WTC11 (cell line): ENCODE measurements at regions not wholly inside any gene's neighbourhood (a gene's known extent, or its start where the extent isn't known, plus 50 kb on each side); places are given as distances from the start of the nearest gene placed in this dataset.

Experiments used
- ATAC-seq: fragments of 200-7000 bp; cut with Tn5 transposase; 2 replicates; pipeline ENCODE4 v1.10.0; 2021; ENCODE audit warnings: mild to moderate bottlenecking, moderate library complexity
- CTCF ChIA-PET: fragments of 300-600 bp; sonication (Branson Sonifier 250); formaldehyde crosslinking; loops from one replicate; lab custom pipeline; 2021; ENCODE audit warnings: antibody characterized with exemption; lab: Charles Lee
- POLR2A ChIA-PET: fragments of 350-600 bp; sonication (Branson Sonifier 250); formaldehyde crosslinking; loops from one replicate; lab custom pipeline; 2021; ENCODE audit warnings: antibody characterized with exemption; lab: Charles Lee
- DNase-seq: peaks from one replicate; pipeline ENCODE4 v3.0.0; 2021; ENCODE audit warnings: low spot score
- H3K27ac Mint-ChIP-seq: 2 replicates; pipeline ENCODE4 v1.8.0; 2021; ENCODE audit warnings: mixed read lengths
- H3K27me3 Mint-ChIP-seq: 2 replicates; pipeline ENCODE4 v1.8.0; 2021; ENCODE audit warnings: low read depth, mild to moderate bottlenecking, moderate library complexity, mixed read lengths
- H3K36me3 Mint-ChIP-seq: 2 replicates; pipeline ENCODE4 v1.8.0; 2021; ENCODE audit warnings: mixed read lengths
- H3K4me1 Mint-ChIP-seq: 2 replicates; pipeline ENCODE4 v1.8.0; 2022; ENCODE audit warnings: mixed read lengths
- H3K4me3 Mint-ChIP-seq: 2 replicates; pipeline ENCODE4 v1.8.0; 2021; ENCODE audit warnings: mild to moderate bottlenecking, moderate library complexity, mixed read lengths
- H3K9me3 Mint-ChIP-seq: 2 replicates; pipeline ENCODE4 v1.8.0; 2021; ENCODE audit warnings: mixed read lengths
- CREM ChIP-seq: sonication (generic); formaldehyde crosslinking; IDR thresholded peaks from 2 replicates; pipeline ENCODE4 v1.8.1; 2022; ENCODE audit warnings: mild to moderate bottlenecking, missing genetic modification reagents, moderate library complexity
- ELF4 ChIP-seq: sonication (generic); formaldehyde crosslinking; IDR thresholded peaks from 2 replicates; pipeline ENCODE4 v1.8.1; 2022; ENCODE audit warnings: low read depth, mild to moderate bottlenecking, moderate library complexity, missing genetic modification reagents
- ERG ChIP-seq: fragments of 250-450 bp; sonication (Bioruptor Pico); IDR thresholded peaks from 2 replicates; pipeline ENCODE4 v1.8.0; 2021; ENCODE audit warnings: mild to moderate bottlenecking
- GRHL2 ChIP-seq: fragments of 250-450 bp; sonication (Bioruptor Pico); IDR thresholded peaks from 2 replicates; pipeline ENCODE4 v1.8.0; 2022; ENCODE audit warnings: mild to moderate bottlenecking, moderate library complexity; ENCODE audit not compliant: insufficient replicate concordance, severe bottlenecking
- IRF2 ChIP-seq: sonication (generic); formaldehyde crosslinking; IDR thresholded peaks from 2 replicates; pipeline ENCODE4 v1.8.0; 2022; ENCODE audit warnings: low read depth, missing genetic modification reagents, borderline replicate concordance
- NFATC4 ChIP-seq: fragments of 250-450 bp; sonication (Bioruptor Pico); IDR thresholded peaks from 2 replicates; pipeline ENCODE4 v1.9.0; 2021; ENCODE audit warnings: mild to moderate bottlenecking
- NFYB ChIP-seq: sonication (generic); formaldehyde crosslinking; conservative IDR thresholded peaks from 2 replicates; pipeline ENCODE4 v1.8.0; 2022; ENCODE audit warnings: low read depth, missing genetic modification reagents
- NR3C1 ChIP-seq: sonication (generic); formaldehyde crosslinking; conservative IDR thresholded peaks from 2 replicates; pipeline ENCODE4 v1.8.1; 2023; ENCODE audit warnings: low read depth, mild to moderate bottlenecking, missing genetic modification reagents
- PREB ChIP-seq: sonication (generic); formaldehyde crosslinking; IDR thresholded peaks from 2 replicates; pipeline ENCODE4 v1.8.1; 2022; ENCODE audit warnings: mild to moderate bottlenecking, missing genetic modification reagents, moderate library complexity, borderline replicate concordance
- RORB ChIP-seq: fragments of 250-450 bp; sonication (Bioruptor Pico); IDR thresholded peaks from 2 replicates; pipeline ENCODE4 v1.9.0; 2021; ENCODE audit warnings: mild to moderate bottlenecking
- USF2 ChIP-seq: sonication (generic); formaldehyde crosslinking; IDR thresholded peaks from 2 replicates; pipeline ENCODE4 v1.8.1; 2023; ENCODE audit warnings: mild to moderate bottlenecking, missing genetic modification reagents, moderate library complexity
- ZBTB43 ChIP-seq: sonication (generic); formaldehyde crosslinking; IDR thresholded peaks from 2 replicates; pipeline ENCODE4 v1.8.1; 2023; ENCODE audit warnings: mild to moderate bottlenecking, missing genetic modification reagents
- ZNF396 ChIP-seq: fragments of 250-450 bp; sonication (Bioruptor Pico); IDR thresholded peaks from 2 replicates; pipeline ENCODE4 v1.8.0; 2021; ENCODE audit warnings: mild to moderate bottlenecking, moderate library complexity, borderline replicate concordance
- ZNF532 ChIP-seq: fragments of 250-450 bp; sonication (Bioruptor Pico); IDR thresholded peaks from 2 replicates; pipeline ENCODE4 v1.9.0; 2021; ENCODE audit warnings: mild to moderate bottlenecking, borderline replicate concordance
- ZSCAN18 ChIP-seq: fragments of 250-450 bp; sonication (Bioruptor Pico); IDR thresholded peaks from 2 replicates; pipeline ENCODE4 v2.1.2; 2022; ENCODE audit warnings: mild to moderate bottlenecking, moderate library complexity
- TF ChIP-seq, protein P1 (sequence below): fragments of 250-450 bp; sonication (Bioruptor Pico); conservative IDR thresholded peaks from 2 replicates; pipeline ENCODE4 v1.9.0; 2021; ENCODE audit warnings: mild to moderate bottlenecking

DNA sequence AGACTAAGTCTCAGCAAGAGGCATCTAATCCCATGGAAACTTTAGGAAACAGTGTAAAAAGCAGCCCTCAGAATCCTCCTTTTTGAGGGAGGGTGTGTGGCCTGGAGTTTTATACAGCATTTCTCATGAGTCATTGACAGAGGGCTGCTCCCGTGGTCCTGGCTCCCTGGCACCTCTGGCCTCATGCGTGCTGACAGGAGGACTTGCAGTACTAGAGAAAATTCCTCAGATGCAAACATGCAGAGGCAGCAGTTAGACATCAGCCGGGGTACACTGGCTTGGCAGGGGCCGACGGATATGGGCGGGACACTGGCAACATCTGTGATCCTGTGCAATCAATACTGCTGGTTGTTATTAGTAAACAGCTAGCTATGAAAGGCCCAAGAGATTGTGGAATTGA is 925.1 kb upstream of the CELF2 start:
- peak; percentile 52 for ATAC-seq

GRCh38 chr10:10093021-10093420 is 924.7 kb upstream of the CELF2 start:
- no peak overlapping the region for H3K27ac Mint-ChIP-seq

More for the DNA sequence above, 925.1 kb upstream of the CELF2 start:
- Mint-ChIP-seq H3K27me3 (no peaks in the 10 kb centered on the region), H3K36me3 (no peaks in the 10 kb centered on the region), H3K9me3 (no peaks in the 10 kb centered on the region), H3K27ac (no peak overlapping the region), H3K4me3 (no peak overlapping the region), H3K4me1 (0 out of 2 replicates have a peak, but pooled peaks cover 7% of the 10 kb centered on the region)
- CTCF ChIA-PET, result no interaction called here
- TF ChIP-seq ZSCAN18 (CRISPR knock-in tag), result no peak
- TF ChIP-seq ELF4 (CRISPR knock-in tag), result no peak
- no peak for TF ChIP-seq RORB (CRISPR knock-in tag)
- no peak for TF ChIP-seq ZNF532 (CRISPR knock-in tag)
- no peak for TF ChIP-seq NFATC4 (CRISPR knock-in tag)
- TF ChIP-seq ZBTB43 (CRISPR knock-in tag), result no peak
- peak; percentile 11 for DNase-seq
- POLR2A ChIA-PET, result no interaction called here

GRCh38 chr10:10094691-10095090 is 923.0 kb upstream of the CELF2 start:
- TF ChIP-seq PREB (no peak), USF2 (CRISPR knock-in tag) (no peak), ERG (CRISPR knock-in tag) (no peak), ZNF396 (CRISPR knock-in tag) (no peak), ELF4 (CRISPR knock-in tag) (no peak), IRF2 (CRISPR knock-in tag) (no peak), GRHL2 (no peak)
- TF ChIP-seq, protein P1, sequence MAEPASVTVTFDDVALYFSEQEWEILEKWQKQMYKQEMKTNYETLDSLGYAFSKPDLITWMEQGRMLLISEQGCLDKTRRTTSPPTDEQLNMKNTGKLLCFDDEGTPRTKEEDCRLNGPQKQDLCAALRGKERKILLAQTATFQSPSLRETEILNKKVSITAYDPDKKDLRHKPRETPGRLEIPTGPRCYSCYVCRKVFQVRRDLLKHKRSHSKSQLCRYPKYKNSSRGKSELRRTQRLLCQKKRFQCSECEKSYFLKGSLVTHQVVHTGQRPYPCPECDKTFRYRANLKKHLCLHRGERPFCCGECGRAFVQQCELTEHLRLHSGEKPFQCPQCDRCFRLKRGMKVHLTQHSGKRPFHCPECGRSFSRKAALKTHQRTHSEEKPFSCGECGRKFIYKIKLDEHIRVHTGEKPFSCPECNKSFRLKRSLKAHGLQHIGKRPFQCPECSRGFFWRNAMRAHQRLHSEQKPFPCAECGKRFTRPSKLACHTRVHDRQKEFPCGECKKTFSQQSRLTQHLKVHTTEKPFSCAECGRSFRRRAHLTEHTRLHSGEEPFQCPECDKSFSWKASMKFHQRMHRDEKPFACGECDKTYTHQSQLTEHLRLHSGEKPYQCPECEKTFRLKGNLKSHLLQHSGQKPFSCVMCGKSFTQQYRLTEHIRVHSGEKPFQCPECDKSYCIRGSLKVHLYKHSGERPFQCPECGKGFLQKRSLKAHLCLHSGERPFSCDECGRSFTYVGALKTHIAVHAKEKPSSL, result no peak

More at GRCh38 chr10:10093021-10093420, 924.7 kb upstream of the CELF2 start:
- no peak for ATAC-seq
- Mint-ChIP-seq H3K9me3 (no peaks in the 10 kb centered on the region), H3K4me3 (no peak overlapping the region), H3K27me3 (no peaks in the 10 kb centered on the region), H3K4me1 (0 out of 2 replicates have a peak, but pooled peaks cover 7% of the 10 kb centered on the region), H3K36me3 (no peaks in the 10 kb centered on the region)
- CTCF ChIA-PET, result no interaction called here
- POLR2A ChIA-PET, result no interaction called here
- no peak for TF ChIP-seq USF2 (CRISPR knock-in tag)
- TF ChIP-seq ELF4 (CRISPR knock-in tag), result no peak
- TF ChIP-seq NFYB (CRISPR knock-in tag), result no peak
- no peak for TF ChIP-seq NR3C1 (CRISPR knock-in tag)
- TF ChIP-seq CREM (CRISPR knock-in tag), result no peak
- no peak for DNase-seq

More at GRCh38 chr10:10094691-10095090, 923.0 kb upstream of the CELF2 start:
- Mint-ChIP-seq H3K4me1 (0 out of 2 replicates have a peak, but pooled peaks cover 7% of the 10 kb centered on the region), H3K27ac (no peak overlapping the region), H3K9me3 (peaks cover 9% of the 10 kb centered on the region), H3K27me3 (no peaks in the 10 kb centered on the region), H3K4me3 (no peak overlapping the region), H3K36me3 (no peaks in the 10 kb centered on the region)
- POLR2A ChIA-PET, result no interaction called here
- no peak for DNase-seq
- CTCF ChIA-PET, result no interaction called here
- ATAC-seq, result no peak
